Stimulated activated CD8-positive, alpha-beta memory T cell treated with anti-CD3 and anti-CD28 coated beads, Interleukin-4, amount 100 ng/mL, for 24 hours (primary cell): ENCODE measurements at regions not wholly inside any gene's neighbourhood (a gene's known extent, or its start where the extent isn't known, plus 50 kb on each side); places are given as distances from the start of the nearest gene placed in this dataset.

Experiments used
- DNase-seq: peaks from one replicate; pipeline ENCODE4 v3.0.0-alpha.2; 2020; ENCODE audit warnings: low read depth

DNA sequence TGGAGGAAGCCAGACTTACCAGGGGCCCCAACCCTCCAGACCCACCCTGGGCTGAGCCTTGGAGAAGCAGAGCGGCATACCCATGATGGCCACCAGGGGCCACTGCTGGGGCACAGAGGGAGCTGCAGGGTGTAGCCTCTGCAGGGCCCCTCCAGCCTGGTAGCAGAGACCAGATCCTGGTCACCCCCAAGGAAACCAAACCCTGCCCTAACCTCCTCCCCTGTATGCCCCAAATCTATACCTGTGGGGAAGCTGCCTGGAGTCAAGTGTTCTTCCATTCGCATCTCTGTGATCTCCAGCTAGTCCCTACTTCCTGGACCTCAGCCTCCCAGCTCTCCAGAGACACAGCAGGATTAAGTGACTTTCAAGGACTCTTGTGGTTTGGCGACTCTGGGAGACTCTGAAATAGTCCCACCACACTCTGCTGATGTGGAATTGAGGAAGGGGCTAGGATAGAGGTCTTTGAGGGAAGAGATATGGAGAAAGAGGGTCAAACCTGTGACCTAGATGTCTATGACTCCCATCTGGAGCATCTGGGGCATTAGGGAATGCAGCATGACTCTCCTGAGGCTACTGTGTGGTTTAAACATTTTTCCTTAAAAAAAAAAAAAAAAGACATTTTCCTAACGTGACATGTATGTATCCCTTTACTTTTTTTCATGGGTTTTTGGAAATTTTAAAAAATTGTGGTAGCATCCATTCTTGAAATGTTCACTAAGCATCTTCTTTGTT is 119.2 kb upstream of the IPO9 start:
- DNase-seq = peak; percentile 45

DNA sequence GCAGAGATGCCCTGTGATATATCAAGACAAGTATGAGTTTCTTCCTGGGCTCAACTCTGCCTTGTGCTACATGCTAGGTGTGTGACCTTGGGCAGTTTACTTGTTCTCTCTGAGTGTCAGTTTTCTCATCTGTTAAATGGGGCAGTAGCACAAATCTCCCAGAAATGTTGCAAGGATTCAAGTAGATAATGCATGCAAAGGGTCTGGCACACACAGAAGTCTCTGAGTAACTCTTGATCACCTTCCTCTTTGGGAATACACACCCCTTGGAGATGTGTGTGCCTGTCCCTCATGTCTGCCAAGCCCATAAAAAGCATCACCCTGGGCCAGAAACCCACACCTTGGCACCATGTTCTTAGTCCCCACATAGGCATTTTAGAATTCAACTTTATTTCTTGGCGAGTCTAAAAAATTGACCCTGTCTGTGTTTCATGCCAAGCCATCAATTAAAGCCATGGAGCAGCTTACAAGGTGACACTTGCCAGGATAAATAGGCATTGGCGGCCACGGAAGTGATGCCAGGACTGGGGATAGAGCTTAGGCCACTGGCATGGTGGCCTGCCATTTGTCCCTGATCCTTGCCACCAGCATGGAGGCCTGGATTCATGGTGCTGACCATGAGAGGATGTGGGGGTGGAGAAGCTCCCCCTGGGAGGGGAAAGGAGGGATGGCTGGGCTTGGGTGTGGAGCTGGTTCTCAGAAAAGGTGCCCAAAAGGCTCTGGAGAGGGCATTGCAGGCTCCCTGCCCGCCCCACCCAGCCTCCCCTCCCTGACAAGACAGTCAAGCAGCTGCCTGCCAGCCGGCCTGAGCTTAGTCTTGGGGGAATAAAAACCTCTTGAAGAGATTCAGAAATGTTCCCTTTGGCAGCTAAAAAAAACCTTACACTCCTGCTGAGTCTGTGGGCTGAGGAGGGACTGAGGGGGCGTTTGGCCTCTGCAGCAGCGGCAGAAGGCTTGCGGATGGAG is 118.0 kb upstream of the IPO9 start:
- DNase-seq = no peak

DNA sequence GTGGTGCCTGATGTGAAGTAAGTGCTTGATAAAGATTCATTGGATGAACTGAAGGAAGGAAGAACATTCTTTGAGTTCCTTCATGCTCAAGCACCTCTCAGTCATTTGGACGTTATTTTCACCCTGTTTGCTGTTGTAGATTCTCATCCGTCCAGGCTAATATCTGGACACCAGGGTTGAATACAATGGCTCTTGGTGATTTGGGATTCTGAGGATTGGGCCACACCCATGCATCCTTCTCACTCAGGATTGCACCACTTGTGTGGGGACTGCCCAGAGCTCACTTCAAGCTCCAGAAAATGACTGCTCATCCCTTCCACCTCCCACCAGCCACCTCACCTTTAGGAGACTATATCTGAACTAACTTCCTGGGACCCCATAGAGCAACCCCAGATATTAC is 117.1 kb upstream of the IPO9 start:
- no peak for DNase-seq

DNA sequence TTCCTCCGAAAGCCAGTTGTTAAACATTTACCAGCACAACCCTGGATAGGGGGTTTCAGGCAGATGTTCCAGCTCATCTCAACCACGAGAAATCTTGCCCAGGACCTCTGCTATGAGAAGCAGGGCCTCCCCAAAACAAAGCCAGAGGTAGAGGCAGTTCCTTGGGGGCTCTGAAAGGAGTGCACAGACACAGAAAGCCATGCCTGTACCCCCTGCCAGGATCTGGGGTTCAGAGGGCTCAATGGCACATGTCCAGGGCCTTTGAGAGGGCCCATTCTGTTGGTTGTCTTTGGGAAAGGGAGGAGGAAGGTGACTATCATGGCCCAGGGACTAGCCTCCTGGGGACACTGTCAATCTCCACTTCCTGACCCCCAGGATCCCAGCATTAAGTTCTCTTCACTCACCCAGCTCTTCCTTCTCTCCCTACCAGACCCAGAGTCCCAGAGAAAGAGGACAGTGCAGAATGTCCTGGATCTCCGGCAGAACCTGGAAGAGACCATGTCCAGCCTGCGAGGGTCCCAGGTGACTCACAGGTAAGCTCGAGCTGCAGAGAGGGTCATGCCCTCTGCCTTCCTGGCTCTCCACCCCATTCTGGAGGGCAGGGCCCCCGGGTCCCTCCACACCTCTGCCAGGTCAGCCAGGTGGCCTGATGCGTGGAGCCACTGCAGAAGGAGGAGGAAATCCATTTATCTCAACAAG is 116.4 kb upstream of the IPO9 start:
- DNase-seq = no peak

DNA sequence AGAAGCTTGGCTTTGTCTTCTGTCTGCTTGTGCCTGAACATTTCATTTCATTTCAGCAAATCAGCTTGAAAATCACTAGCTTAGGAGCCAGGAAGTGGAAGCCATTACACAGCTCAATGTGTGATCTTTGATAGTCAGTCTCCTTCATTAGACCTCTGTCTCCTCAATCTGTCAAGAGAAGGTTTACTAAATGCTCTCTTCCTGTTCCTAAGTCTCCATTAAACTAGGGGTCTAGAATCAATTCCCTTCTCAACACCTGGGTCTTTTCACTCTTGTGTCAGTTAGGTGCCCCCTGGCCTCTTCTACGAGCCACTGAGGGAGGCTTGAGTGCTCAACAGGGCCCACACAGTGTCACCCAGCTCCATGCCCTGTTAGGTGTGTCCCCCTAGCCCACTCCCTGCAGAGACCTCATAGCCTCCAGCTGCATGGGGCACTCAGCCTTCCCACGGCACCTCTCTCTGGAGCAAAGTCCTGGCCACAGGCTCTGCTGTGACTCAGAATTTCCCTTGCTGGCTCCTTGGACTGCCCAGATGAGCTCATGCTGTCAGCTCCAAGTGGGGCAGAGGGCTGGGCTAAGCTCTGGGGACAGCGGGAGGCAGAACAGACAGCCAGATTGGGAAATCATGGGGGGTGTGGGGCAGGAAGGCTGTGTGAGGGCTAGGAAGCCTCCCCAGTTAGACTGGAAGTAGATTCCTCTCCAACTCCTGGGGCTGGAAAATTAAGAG is 115.7 kb upstream of the IPO9 start:
- no peak for DNase-seq

DNA sequence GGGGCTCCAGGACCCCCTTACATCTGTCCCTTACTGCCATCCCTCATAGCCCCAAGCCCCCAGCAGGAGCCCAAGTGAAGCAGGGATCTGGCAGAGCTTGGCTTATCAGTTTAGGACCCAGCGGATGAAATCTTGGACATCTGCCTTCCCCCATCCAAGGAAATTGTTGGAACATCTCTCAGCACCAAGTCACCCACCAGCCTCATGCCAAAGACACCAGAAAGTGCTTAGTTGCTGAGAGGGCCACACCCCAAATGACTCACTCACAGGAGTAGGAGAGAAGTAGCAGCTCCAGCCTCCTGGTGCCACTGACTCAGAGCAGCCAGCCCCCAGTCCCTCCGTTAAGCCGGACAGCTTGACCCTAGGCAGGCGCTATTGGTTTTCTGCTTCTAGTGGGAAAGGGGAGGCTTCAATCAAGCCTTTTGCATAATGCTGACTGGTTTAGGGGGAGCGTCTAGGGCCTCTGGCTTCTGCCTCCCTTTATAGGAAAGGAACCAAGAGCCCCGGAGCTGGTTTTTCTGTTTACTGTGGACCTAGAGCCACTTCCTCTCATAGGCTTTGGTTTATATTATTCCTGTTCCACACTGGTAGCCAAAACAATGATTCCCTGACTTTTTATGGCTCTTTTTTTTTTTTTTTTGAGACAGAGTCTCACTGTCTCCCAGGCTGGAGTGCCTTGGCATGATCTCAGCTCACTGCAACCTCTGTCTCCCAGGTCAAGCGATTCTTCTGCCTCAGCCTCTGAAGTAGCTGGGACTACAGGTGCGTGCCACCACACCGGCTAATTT is 114.2 kb upstream of the IPO9 start:
- DNase-seq = no peak

DNA sequence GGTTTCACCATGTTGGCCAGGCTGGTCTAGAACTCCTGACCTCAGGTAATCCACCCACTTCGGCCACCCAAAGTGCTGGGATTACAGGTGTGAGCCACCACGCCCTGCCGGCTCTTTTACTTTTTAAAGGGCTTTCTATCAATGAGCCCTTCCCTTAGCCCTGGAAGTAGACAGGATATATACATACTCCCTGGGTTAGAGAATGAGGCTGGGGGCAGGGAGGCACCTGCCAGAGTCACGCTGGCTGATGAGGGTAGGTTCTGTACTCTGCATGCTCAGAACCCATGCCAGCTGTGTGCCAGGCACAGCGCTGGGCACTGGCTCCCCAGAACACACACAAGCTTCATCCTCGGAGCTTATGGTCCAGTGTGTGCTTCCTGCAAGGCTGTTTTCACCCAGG is 113.6 kb upstream of the IPO9 start:
- DNase-seq = no peak

DNA sequence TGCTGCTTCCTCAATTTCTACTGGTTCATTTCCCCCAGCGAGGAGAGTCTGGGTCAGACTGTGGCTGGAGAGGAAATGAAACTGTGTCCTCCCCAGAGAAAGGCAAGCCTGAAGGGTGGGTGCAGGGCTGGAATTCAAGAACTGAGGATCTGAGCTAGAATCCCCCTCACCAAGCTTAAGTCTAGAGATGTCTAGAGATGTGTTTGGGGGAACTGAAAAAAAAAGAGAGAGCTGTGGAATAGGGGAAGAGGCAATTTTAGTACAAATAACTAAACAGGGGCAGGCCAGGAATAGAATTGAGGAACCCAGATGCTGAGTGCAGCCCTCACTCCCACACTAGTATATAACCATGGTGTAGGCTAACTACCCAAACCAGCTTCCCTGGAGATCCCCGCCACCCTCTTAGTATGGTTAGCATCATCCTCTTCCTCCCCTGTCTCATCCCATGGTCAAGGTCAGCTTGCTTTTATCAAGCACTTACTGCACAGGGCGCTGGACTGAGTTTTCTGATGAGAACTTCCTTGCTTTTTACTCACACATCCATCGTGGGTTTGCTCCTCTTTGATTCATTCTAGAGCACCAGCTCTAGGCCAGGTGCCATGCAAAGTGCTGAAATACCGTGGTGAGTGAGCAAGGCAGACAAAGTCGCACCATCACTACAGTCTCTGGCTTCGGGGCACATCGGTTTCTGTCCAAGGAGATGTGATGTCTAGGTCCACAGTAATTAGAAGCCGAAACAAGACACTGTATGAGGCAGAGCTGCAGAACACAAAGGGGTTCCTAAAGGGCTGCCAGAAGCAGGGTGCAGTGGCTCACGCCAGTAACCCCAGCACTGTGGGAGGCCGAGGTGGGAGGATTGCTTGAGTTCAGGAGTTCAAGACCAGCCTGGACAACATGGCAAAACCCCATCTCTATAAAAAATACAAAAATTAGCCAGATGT is 112.9 kb upstream of the IPO9 start:
- no peak for DNase-seq

DNA sequence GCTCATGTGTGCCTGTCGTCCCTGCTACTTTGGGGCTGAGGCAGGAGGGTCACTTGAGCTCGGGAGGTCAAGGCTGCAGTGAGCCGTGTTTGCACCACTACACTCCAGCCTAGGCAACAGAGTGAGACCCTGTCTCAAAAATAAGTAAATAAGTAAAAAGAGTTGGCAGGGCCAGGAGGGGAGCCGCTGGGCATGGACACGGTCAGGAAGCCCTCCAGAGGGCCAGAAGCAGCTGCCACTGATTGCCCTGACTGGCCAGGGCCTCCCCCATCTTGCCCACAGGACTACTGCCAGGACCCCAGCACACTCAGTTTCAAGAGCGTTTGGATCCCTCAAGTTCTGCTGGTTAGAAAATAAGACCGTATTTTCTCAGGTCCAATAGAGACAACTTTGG is 112.2 kb upstream of the IPO9 start:
- DNase-seq = no peak

DNA sequence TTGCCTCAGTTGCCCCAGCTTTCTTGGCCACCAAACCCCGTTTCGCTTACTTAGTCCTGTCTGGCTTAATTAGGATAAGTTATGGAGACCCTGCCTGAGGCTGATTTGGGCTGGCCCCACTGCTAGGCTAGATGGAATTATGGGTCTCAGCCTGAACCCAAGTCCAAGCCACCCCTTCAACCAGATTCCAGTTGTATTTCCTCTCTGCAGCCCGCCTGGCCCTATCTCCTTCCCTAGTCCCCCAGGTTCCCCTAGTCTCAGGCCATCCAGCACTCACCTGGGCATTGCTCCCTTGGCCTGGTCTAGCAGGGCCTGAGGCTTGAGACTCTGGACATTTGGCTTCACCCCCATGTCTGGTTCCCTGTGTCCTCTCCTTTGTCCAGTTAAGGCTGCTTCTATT is 111.7 kb upstream of the IPO9 start:
- DNase-seq = no peak

DNA sequence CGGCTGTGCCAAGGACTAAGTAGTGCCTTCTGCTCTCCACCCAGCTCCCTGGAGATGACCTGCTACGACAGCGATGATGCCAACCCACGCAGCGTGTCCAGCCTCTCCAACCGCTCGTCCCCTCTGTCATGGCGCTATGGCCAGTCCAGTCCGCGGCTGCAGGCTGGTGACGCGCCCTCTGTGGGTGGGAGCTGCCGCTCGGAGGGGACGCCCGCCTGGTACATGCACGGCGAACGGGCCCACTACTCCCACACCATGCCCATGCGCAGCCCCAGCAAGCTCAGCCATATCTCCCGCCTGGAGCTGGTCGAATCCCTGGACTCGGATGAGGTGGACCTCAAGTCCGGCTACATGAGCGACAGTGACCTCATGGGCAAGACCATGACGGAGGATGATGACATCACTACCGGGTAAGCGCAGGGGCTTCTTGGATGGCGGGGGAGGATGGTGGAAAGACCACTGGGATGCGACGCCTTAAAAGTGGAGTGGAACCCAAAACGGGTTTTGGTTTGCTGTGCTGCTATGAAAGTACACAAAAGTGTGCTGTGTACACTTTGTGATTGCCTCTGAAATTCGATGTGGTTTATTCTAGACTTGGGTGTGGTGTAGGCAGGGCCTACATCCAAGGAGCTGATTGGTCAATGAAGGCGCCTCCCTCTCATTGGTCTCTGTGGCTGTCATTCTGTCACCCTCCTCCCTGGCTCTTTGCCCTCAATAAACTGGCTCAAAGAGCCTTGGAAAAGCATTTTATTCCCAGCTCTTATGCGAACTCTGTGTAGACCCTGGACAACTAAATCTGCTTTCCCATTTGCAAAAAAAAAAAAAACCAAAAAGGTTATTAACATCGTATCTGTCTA is 110.4 kb upstream of the IPO9 start:
- no peak for DNase-seq

DNA sequence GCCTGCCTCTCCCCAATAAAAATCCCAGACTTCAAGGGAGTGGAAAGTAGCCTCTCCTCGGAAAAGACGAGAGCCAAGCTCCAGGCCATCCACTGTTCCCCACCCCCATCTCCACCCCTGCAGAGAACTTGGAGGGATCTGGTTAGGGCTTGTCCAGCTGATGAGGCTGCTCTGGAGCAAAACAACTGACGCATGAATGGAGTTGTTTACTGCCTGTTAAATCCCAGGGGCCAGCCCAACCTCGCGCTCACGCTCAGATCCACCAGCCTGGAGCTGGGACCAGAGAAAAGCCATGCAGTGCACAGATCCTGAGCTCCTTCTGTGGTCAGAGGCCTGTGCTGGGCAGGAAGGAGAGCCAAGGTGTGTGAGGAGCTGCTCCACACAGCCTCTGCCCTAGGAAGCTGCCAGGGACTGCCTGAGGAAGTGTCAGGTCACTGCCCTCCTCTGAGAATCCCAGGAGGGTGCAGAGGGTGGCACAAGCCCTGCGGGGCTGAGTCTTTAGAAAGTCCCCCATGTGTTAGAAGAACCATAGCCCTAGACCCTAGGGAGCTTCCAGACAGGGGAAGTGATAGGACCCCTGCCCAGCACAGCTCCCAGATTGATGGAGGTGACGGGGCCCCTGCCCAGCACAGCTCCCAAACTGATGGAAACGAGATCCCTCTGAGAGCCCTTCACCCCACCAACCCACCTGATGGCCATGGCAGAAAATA is 109.0 kb upstream of the IPO9 start:
- DNase-seq = no peak

DNA sequence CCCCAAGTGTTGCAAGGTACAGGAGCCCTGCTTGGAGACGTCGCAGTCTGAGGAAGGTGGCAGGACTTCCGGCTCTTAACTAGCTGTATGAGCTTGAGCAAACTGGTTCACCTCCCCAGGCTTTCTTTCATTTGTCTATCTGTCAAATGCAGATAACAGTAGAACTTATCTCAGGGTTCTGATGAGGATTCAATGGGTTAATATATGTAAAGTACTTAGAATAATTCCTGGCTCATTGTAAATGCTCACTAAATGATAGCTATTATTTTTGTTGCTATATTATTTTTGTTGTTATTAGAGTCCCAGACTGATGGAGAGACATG is 108.5 kb upstream of the IPO9 start:
- DNase-seq = no peak

DNA sequence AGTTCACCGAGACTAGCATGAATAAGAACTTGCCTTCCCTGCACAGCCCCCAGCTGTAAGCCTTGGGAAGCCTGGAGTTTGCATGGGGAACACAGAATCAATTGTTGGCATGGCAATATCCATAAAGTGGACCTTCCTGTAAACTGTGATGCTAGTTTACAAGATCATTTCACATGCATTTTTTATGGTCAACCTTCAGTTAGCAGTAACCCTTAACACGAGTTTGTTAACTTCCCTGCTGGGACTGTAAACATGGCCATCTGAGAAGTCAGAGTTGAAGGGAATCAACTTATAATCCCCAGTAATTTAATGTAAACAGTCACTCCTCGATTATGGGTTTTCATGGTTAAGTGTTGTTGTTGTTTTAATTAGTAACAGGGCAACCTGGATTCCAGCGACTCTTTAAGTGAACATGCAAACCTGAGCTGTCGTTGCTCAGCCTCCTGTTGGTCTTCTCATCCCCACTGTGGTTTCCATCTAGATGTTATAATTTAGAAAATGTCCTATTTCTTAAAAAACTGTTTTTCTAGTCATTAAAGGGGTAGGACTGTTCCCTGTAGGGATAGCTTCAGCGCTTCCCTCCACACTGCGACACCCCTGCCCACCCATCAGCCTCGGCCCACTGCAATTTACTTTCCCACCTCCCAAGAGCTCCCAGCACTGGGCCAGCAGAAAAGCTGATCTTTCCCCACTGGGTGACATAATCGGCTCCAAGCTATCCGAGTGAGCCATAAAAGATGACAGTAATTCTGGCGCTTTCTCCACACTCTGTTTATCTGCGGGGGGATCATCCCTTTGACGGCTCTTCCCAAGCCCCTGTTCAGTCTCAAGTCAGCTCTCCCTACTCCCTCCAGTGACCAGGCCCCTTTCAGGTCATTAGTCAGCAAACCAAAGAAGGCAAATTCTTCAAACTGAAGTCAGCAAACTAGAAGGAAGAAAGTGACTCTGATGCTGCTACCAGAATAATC is 107.6 kb upstream of the IPO9 start:
- no peak for DNase-seq

DNA sequence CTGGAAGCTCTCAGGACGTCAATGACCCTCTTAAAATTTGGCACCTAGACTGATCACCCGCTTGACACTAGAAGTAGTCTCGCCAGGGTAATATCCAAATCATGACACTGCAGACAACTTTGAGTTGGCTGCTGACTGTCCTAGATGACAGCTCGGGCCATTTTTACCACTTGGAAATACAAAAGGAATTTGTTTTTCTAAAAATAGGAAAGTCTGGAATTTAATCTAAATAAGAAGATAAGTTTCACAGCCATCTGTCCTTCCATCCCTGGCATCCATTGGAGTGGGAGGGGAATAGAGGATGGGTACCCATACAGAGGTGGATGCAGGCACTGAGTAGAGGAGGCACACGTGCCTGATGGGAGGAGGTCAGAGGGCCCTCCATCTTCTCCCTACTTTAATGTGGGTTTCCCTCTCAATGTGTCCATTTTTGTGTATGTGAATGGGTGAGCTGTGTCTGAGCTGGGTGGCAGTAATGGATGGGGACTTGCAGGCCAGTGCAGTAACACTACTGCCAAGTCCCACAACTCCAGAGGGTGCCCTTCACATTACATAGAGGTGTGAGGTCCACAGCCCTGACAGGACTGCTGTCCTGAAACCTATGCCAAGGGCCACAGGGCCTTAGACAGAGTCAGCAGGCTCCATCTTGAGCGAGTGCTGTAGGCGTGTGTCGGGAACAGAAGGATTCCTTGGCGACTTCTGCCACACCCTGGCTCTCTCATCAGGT is 104.8 kb upstream of the IPO9 start:
- DNase-seq = no peak

DNA sequence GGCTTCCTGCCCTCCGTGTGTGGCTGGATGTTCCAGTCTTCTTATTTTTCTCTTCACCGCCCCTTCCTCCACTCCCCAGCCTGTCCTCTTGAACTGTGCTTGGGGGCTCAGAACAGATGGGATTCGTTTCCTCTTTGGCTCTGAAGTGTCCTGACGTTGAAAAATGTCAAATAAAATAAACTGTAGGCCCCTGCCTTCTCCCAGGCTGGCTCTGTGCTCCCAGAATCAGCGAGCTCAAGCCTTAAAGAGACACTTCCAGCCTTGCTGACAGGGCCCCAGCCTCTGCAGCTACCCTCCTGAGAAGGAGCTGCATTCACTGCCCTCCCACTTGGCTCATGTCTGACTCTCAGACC is 104.2 kb upstream of the IPO9 start:
- DNase-seq = no peak

DNA sequence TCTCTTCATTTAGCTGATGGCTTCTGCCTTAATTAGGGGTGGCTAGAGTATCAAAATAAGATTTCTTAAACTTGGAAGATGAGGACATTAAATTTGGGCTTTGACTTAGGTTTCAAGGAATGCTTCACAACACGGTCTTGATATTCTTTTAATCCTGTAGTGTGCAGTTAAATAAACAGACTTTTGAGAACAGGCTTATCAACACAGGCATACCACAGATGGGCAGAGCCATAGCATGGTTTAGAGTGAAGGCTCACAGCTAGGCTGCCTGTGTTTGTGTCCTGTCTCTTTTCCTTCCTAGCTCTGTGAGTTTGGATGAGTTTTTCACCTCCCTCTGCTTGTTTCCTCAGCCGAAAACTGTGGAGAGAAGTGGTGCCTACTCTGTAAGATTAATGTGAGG is 102.3 kb upstream of the IPO9 start:
- DNase-seq = no peak
